DND-41 (cell line): ENCODE measurements at regions not wholly inside any gene's neighbourhood (a gene's known extent, or its start where the extent isn't known, plus 50 kb on each side); places are given as distances from the start of the nearest gene placed in this dataset.

Source experiments
- ATAC-seq: fragments of 200-7000 bp; cut with Tn5 transposase; 3 replicates; pipeline ENCODE4 v1.9.1; 2021; ENCODE audit warnings: low read depth; ENCODE audit not compliant: insufficient read depth
- DNase-seq: peaks from one replicate; pipeline ENCODE4 v3.0.0-alpha.2; 2020
- H2AFZ ChIP-seq: 2 replicates; pipeline ENCODE4 v1.6.0; 2012; ENCODE audit warnings: low read depth, low read length
- H3K27ac ChIP-seq: 2 replicates; pipeline ENCODE4 v1.5.1; 2012; ENCODE audit warnings: low read length, inconsistent platforms
- H3K27me3 ChIP-seq: fragments of 200-600 bp; sonication (generic); 2 replicates; pipeline ENCODE4 v1.6.0; 2012; ENCODE audit warnings: low read length, mild to moderate bottlenecking, inconsistent platforms; ENCODE audit not compliant: insufficient read depth, poor library complexity
- H3K36me3 ChIP-seq: 2 replicates; pipeline ENCODE4 v1.5.1; 2012; ENCODE audit warnings: low read length, inconsistent platforms; ENCODE audit not compliant: insufficient read depth
- H3K4me1 ChIP-seq: 2 replicates; pipeline ENCODE4 v1.5.1; 2012; ENCODE audit warnings: mild to moderate bottlenecking, low read length; ENCODE audit not compliant: insufficient read depth
- H3K4me2 ChIP-seq: 2 replicates; pipeline ENCODE4 v1.6.0; 2012; ENCODE audit warnings: mild to moderate bottlenecking, moderate library complexity, low read length, inconsistent platforms; ENCODE audit not compliant: insufficient read depth
- H3K4me3 ChIP-seq, 2 experiments: fragments of 200-600 bp in 1 of 2; shearing (Covaris generic) in 1 of 2; 2 replicates each; pipeline ENCODE4 v1.5.1; 2012 to 2016; ENCODE audit warnings: inconsistent platforms in 2 of 2, low read length in 2 of 2, mild to moderate bottlenecking in 2 of 2, low read depth in 1 of 2, moderate library complexity in 1 of 2
- H3K79me2 ChIP-seq: 2 replicates; pipeline ENCODE4 v1.6.0; 2012; ENCODE audit warnings: low read length, inconsistent platforms; ENCODE audit not compliant: insufficient read depth
- H3K9ac ChIP-seq: 2 replicates; pipeline ENCODE4 v1.6.0; 2012; ENCODE audit warnings: low read depth, mild to moderate bottlenecking, inconsistent platforms, low read length, moderate library complexity
- H3K9me3 ChIP-seq: 2 replicates; pipeline ENCODE4 v1.5.1; 2012; ENCODE audit warnings: low read length, moderate library complexity, mild to moderate bottlenecking, inconsistent platforms; ENCODE audit not compliant: insufficient read depth, severe bottlenecking
- H4K20me1 ChIP-seq: 2 replicates; pipeline ENCODE4 v1.6.0; 2012; ENCODE audit warnings: low read length; ENCODE audit not compliant: insufficient read depth
- CTCF ChIP-seq: IDR thresholded peaks from 2 replicates; pipeline ENCODE4 v1.5.1; 2012; ENCODE audit warnings: borderline replicate concordance, low read length, moderate library complexity, mild to moderate bottlenecking; ENCODE audit not compliant: poor library complexity, severe bottlenecking; ENCODE audit errors: extremely low read depth
- EZH2 ChIP-seq: IDR thresholded peaks from 3 replicates; pipeline ENCODE4 v1.6.1; 2012; ENCODE audit warnings: borderline replicate concordance, low read depth, mild to moderate bottlenecking, moderate library complexity, low read length, inconsistent platforms; ENCODE audit not compliant: severe bottlenecking

- no peak overlapping the region for H3K9ac ChIP-seq
These were observed 186.5 kb upstream of the WWC1 start for GRCh38 chr5:168104811-168105481.

GRCh38 chr5:168106008-168106761 is 185.3 kb upstream of the WWC1 start:
- H3K4me1 ChIP-seq = no peaks in the 10 kb centered on the region
- no peaks in the 10 kb centered on the region for H3K9me3 ChIP-seq
- no peak for ATAC-seq
- H4K20me1 ChIP-seq = no peaks in the 10 kb centered on the region
- H3K4me3 ChIP-seq = no peak overlapping the region
- H2AFZ ChIP-seq = no peak overlapping the region
- H3K4me2 ChIP-seq = no peak overlapping the region
- peaks cover 13% of the 10 kb centered on the region for H3K27me3 ChIP-seq
- H3K79me2 ChIP-seq = no peaks in the 10 kb centered on the region
- H3K36me3 ChIP-seq = no peaks in the 10 kb centered on the region
- TF ChIP-seq CTCF = no peak
- no peak for TF ChIP-seq EZH2
- no peak overlapping the region for H3K27ac ChIP-seq
- H3K9ac ChIP-seq = no peak overlapping the region
- DNase-seq = no peak

More at GRCh38 chr5:168104811-168105481, 186.5 kb upstream of the WWC1 start:
- DNase-seq (no peak), ATAC-seq (no peak)
- Histone ChIP-seq H3K4me1 (no peaks in the 10 kb centered on the region), H3K9me3 (no peaks in the 10 kb centered on the region), H3K4me2 (no peak overlapping the region), H4K20me1 (no peaks in the 10 kb centered on the region), H2AFZ (no peak overlapping the region), H3K27me3 (peaks cover 3% of the 10 kb centered on the region), H3K27ac (no peak overlapping the region), H3K79me2 (no peaks in the 10 kb centered on the region), H3K36me3 (no peaks in the 10 kb centered on the region), H3K4me3 (no peak overlapping the region)
- TF ChIP-seq CTCF = no peak
- TF ChIP-seq EZH2 = no peak

GRCh38 chr5:168109441-168109840 is 182.0 kb upstream of the WWC1 start:
- H3K79me2 ChIP-seq = no peaks in the 10 kb centered on the region
- H3K9me3 ChIP-seq = no peaks in the 10 kb centered on the region
- H3K27ac ChIP-seq = no peak overlapping the region
- DNase-seq = no peak
- TF ChIP-seq EZH2 (no peak), CTCF (no peak)
- no peak for ATAC-seq
- no peaks in the 10 kb centered on the region for H3K4me1 ChIP-seq
- H3K27me3 ChIP-seq = peaks cover 16% of the 10 kb centered on the region
- H3K4me2 ChIP-seq = no peak overlapping the region
- no peak overlapping the region for H3K4me3 ChIP-seq
- no peak overlapping the region for H2AFZ ChIP-seq
- no peak overlapping the region for H3K9ac ChIP-seq
- no peaks in the 10 kb centered on the region for H4K20me1 ChIP-seq
- H3K36me3 ChIP-seq = no peaks in the 10 kb centered on the region
